Caco-2 (cell line): ENCODE measurements at regions not wholly inside any gene's neighbourhood (a gene's known extent, or its start where the extent isn't known, plus 50 kb on each side); places are given as distances from the start of the nearest gene placed in this dataset.

Source experiments
- BruUV-seq: library from RNA; stranded (reverse); fragments of 400-500 nt; replicated peaks from 2 replicates; lab custom pipeline; 2021; lab: Mats Ljungman, UMichigan
- CTCF ChIA-PET: fragments of 300-600 bp; sonication (Branson Sonifier 250); formaldehyde crosslinking; loops from one replicate; lab custom pipeline; 2022; ENCODE audit warnings: antibody characterized with exemption; lab: Charles Lee
- POLR2A ChIA-PET: fragments of 300-600 bp; sonication (Branson Sonifier 250); formaldehyde crosslinking; loops from one replicate; lab custom pipeline; 2022; ENCODE audit warnings: antibody characterized with exemption; lab: Charles Lee
- DNase-seq, 2 experiments: peaks; one replicate each; pipeline versions ENCODE4 v3.0.0 to v3.0.0-alpha.2; 2020 to 2022
- H3K27me3 ChIP-seq: replicated peaks from 2 replicates; pipeline ENCODE4 v1.6.0; 2011; ENCODE audit warnings: low read length; ENCODE audit not compliant: control insufficient read depth, insufficient read depth
- H3K36me3 ChIP-seq: 2 replicates; pipeline ENCODE4 v1.5.1; 2011; ENCODE audit warnings: low read length; ENCODE audit not compliant: control insufficient read depth, insufficient read depth
- H3K4me1 ChIP-seq: fragments of 250-450 bp; sonication (Bioruptor Pico); 2 replicates; pipeline ENCODE4 v1.5.1; 2020; ENCODE audit warnings: mild to moderate bottlenecking
- H3K4me3 ChIP-seq: 2 replicates; pipeline ENCODE4 v1.5.1; 2011; ENCODE audit warnings: low read depth, mild to moderate bottlenecking, control low read depth, low read length
- H3K9me3 ChIP-seq: fragments of 250-450 bp; sonication (Bioruptor Pico); 2 replicates; pipeline ENCODE4 v1.5.1; 2020; ENCODE audit warnings: mild to moderate bottlenecking, moderate library complexity
- H3K27ac Mint-ChIP-seq: one replicate; pipeline ENCODE4 v1.8.0; 2022; ENCODE audit warnings: mixed read lengths; ENCODE audit not compliant: unreplicated experiment
- H3K27me3 Mint-ChIP-seq: one replicate; pipeline ENCODE4 v1.8.0; 2022; ENCODE audit warnings: mixed read lengths; ENCODE audit not compliant: insufficient read depth, unreplicated experiment
- H3K36me3 Mint-ChIP-seq: one replicate; pipeline ENCODE4 v1.8.0; 2022; ENCODE audit warnings: mild to moderate bottlenecking, mixed read lengths; ENCODE audit not compliant: insufficient read depth, unreplicated experiment
- H3K4me1 Mint-ChIP-seq: one replicate; pipeline ENCODE4 v1.8.0; 2022; ENCODE audit warnings: low read depth, mixed read lengths; ENCODE audit not compliant: unreplicated experiment
- H3K4me3 Mint-ChIP-seq: one replicate; pipeline ENCODE4 v1.8.0; 2022; ENCODE audit warnings: mild to moderate bottlenecking, moderate library complexity, mixed read lengths; ENCODE audit not compliant: unreplicated experiment
- H3K9me3 Mint-ChIP-seq: one replicate; pipeline ENCODE4 v1.8.0; 2022; ENCODE audit warnings: mixed read lengths; ENCODE audit not compliant: unreplicated experiment
- intact Hi-C: fragments of 100-400 bp; cut with micrococcal nuclease; formaldehyde crosslinking; loops from one replicate; pipeline ENCODE4 v1.10.0; 2022; ENCODE audit not compliant: unreplicated experiment
- TF ChIP-seq, protein P1 (sequence below), 2 experiments: fragments of 200-600 bp in 1 of 2; IDR thresholded peaks; 1 replicate in 1 of 2; 2 replicates in 1 of 2; pipeline versions ENCODE4 v1.5.1 to v1.8.0; 2011 to 2022; ENCODE audit warnings: antibody characterized with exemption in 1 of 2, control low read depth in 1 of 2, inconsistent platforms in 1 of 2, low read depth in 1 of 2, low read length in 1 of 2, mild to moderate bottlenecking in 1 of 2, moderate library complexity in 1 of 2; ENCODE audit not compliant: insufficient read depth in 1 of 2, severe bottlenecking in 1 of 2, unreplicated experiment in 1 of 2

GRCh38 chr14:51504669-51505068, 147.0 kb upstream of the FRMD6 start:
- H3K27me3 Mint-ChIP-seq: no peaks in the 10 kb centered on the region
- H3K9me3 Mint-ChIP-seq: peaks cover 14% of the 10 kb centered on the region
- no peak for DNase-seq
- BruUV-seq: no TSS peak
- Histone ChIP-seq H3K36me3 (no peaks in the 10 kb centered on the region), H3K4me3 (no peak overlapping the region), H3K27me3 (no peaks in the 10 kb centered on the region), H3K4me1 (no peaks in the 10 kb centered on the region), H3K9me3 (peaks cover 7% of the 10 kb centered on the region; the same call in 1 of the 2 replicates)
- H3K36me3 Mint-ChIP-seq: no peaks in the 10 kb centered on the region
- intact Hi-C loops: no loop called here
- no peak overlapping the region for H3K27ac Mint-ChIP-seq
- H3K4me3 Mint-ChIP-seq: no peak overlapping the region
- ChIA-PET POLR2A (no interaction called here), CTCF (interaction anchor here (0.9 kb wide), 1 partner anchor 221 kb away, joined by 3 read pairs; no protein-coding TSS in a partner anchor)
- TF ChIP-seq, protein P1, sequence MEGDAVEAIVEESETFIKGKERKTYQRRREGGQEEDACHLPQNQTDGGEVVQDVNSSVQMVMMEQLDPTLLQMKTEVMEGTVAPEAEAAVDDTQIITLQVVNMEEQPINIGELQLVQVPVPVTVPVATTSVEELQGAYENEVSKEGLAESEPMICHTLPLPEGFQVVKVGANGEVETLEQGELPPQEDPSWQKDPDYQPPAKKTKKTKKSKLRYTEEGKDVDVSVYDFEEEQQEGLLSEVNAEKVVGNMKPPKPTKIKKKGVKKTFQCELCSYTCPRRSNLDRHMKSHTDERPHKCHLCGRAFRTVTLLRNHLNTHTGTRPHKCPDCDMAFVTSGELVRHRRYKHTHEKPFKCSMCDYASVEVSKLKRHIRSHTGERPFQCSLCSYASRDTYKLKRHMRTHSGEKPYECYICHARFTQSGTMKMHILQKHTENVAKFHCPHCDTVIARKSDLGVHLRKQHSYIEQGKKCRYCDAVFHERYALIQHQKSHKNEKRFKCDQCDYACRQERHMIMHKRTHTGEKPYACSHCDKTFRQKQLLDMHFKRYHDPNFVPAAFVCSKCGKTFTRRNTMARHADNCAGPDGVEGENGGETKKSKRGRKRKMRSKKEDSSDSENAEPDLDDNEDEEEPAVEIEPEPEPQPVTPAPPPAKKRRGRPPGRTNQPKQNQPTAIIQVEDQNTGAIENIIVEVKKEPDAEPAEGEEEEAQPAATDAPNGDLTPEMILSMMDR (IDR thresholded peaks at IDR 0.05; ENCODE audit: insufficient read depth in 1 of 2, low read depth in 1 of 2, low read length in 1 of 2, severe bottlenecking in 1 of 2, unreplicated experiment in 1 of 2): no peak
- no peaks in the 10 kb centered on the region for H3K4me1 Mint-ChIP-seq

DNA sequence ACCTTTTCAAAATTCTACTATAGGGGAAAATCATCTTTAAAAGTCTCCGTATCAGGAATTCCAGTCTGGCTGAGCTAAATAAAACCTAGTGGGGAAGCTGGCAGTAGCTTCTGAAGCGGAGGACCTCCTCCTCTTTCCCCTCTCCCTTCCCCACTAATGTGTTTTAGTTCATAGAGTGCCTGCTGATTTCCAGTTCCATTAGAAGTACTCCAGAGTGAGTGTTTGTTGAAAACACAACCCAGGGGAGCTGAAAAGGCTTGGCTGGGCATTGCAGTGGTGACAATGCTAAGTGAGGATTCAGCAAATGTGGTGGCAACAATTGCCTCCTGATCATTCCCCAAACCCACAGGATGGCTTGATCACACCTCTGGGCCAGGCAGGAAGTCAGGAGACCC, 144.2 kb upstream of the FRMD6 start:
- no peak overlapping the region for H3K4me3 ChIP-seq
- ChIA-PET CTCF (no interaction called here), POLR2A (no interaction called here)
- H3K9me3 Mint-ChIP-seq: peaks cover 7% of the 10 kb centered on the region
- H3K27ac Mint-ChIP-seq: no peak overlapping the region
- H3K36me3 ChIP-seq: no peaks in the 10 kb centered on the region
- peaks cover 6% of the 10 kb centered on the region for H3K4me1 Mint-ChIP-seq
- H3K4me3 Mint-ChIP-seq: no peak overlapping the region
- no peaks in the 10 kb centered on the region for H3K27me3 ChIP-seq
- H3K4me1 ChIP-seq: no peaks in the 10 kb centered on the region
- no peak for DNase-seq
- TF ChIP-seq, protein P1 (IDR thresholded peaks at IDR 0.05; ENCODE audit: insufficient read depth in 1 of 2, low read depth in 1 of 2, low read length in 1 of 2, severe bottlenecking in 1 of 2, unreplicated experiment in 1 of 2): no peak
- no TSS peak for BruUV-seq
- H3K9me3 ChIP-seq: peaks cover 7% of the 10 kb centered on the region; the same call in 1 of the 2 replicates
- no peaks in the 10 kb centered on the region for H3K27me3 Mint-ChIP-seq
- H3K36me3 Mint-ChIP-seq: no peaks in the 10 kb centered on the region
- intact Hi-C loops: no loop called here

- Mint-ChIP-seq H3K36me3 (no peaks in the 10 kb centered on the region), H3K9me3 (peaks cover 2% of the 10 kb centered on the region), H3K4me3 (no peak overlapping the region), H3K4me1 (peaks cover 6% of the 10 kb centered on the region), H3K27me3 (no peaks in the 10 kb centered on the region), H3K27ac (peak overlapping the region; percentile 53)
- H3K36me3 ChIP-seq: no peaks in the 10 kb centered on the region
- intact Hi-C loops: no loop called here
- H3K9me3 ChIP-seq: 0 out of 2 replicates have a peak, but pooled peaks cover 2% of the 10 kb centered on the region
- DNase-seq: no peak
- BruUV-seq: no TSS peak
- H3K27me3 ChIP-seq: no peaks in the 10 kb centered on the region
- no peak overlapping the region for H3K4me3 ChIP-seq
- no peaks in the 10 kb centered on the region for H3K4me1 ChIP-seq
- CTCF ChIA-PET: no interaction called here
- POLR2A ChIA-PET: no interaction called here
- TF ChIP-seq, protein P1 (IDR thresholded peaks at IDR 0.05; ENCODE audit: insufficient read depth in 1 of 2, low read depth in 1 of 2, low read length in 1 of 2, severe bottlenecking in 1 of 2, unreplicated experiment in 1 of 2): no peak
Measured at GRCh38 chr14:51507906-51508511, 143.7 kb upstream of the FRMD6 start.
